ENCODE measurements at regions not wholly inside any gene's neighbourhood (a gene's known extent, or its start where the extent isn't known, plus 50 kb on each side); places are given as distances from the start of the nearest gene placed in this dataset.

- no peak for TF ChIP-seq RAD21 (conservative IDR thresholded peaks at IDR 0.05)
- no peak for TF ChIP-seq CTCF (IDR thresholded peaks at IDR 0.05; ENCODE audit: poor library complexity, severe bottlenecking)
- TF ChIP-seq, protein P1, sequence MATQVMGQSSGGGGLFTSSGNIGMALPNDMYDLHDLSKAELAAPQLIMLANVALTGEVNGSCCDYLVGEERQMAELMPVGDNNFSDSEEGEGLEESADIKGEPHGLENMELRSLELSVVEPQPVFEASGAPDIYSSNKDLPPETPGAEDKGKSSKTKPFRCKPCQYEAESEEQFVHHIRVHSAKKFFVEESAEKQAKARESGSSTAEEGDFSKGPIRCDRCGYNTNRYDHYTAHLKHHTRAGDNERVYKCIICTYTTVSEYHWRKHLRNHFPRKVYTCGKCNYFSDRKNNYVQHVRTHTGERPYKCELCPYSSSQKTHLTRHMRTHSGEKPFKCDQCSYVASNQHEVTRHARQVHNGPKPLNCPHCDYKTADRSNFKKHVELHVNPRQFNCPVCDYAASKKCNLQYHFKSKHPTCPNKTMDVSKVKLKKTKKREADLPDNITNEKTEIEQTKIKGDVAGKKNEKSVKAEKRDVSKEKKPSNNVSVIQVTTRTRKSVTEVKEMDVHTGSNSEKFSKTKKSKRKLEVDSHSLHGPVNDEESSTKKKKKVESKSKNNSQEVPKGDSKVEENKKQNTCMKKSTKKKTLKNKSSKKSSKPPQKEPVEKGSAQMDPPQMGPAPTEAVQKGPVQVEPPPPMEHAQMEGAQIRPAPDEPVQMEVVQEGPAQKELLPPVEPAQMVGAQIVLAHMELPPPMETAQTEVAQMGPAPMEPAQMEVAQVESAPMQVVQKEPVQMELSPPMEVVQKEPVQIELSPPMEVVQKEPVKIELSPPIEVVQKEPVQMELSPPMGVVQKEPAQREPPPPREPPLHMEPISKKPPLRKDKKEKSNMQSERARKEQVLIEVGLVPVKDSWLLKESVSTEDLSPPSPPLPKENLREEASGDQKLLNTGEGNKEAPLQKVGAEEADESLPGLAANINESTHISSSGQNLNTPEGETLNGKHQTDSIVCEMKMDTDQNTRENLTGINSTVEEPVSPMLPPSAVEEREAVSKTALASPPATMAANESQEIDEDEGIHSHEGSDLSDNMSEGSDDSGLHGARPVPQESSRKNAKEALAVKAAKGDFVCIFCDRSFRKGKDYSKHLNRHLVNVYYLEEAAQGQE (IDR thresholded peaks at IDR 0.05; ENCODE audit: borderline replicate concordance), result no peak
- TF ChIP-seq EZH2 (IDR thresholded peaks at IDR 0.05; ENCODE audit: borderline replicate concordance, insufficient read depth, low read length, poor library complexity, severe bottlenecking), result no peak
- TF ChIP-seq SMC3 (conservative IDR thresholded peaks at IDR 0.05; ENCODE audit: poor library complexity), result no peak
- TF ChIP-seq EP300 (conservative IDR thresholded peaks at IDR 0.05; ENCODE audit: poor library complexity, severe bottlenecking), result no peak
- no peak for TF ChIP-seq POLR2AphosphoS5 (IDR thresholded peaks at IDR 0.05)
- TF ChIP-seq MXI1 (conservative IDR thresholded peaks at IDR 0.05; ENCODE audit: poor library complexity, severe bottlenecking), result no peak
- TF ChIP-seq TAF1 (IDR thresholded peaks at IDR 0.05; ENCODE audit: low read depth), result no peak
Observed at GRCh38 chr2:234266952-234267351, 216.4 kb downstream of the SPP2 start.
